ENCODE measurements at regions not wholly inside any gene's neighbourhood (a gene's known extent, or its start where the extent isn't known, plus 50 kb on each side); places are given as distances from the start of the nearest gene placed in this dataset.

DNA sequence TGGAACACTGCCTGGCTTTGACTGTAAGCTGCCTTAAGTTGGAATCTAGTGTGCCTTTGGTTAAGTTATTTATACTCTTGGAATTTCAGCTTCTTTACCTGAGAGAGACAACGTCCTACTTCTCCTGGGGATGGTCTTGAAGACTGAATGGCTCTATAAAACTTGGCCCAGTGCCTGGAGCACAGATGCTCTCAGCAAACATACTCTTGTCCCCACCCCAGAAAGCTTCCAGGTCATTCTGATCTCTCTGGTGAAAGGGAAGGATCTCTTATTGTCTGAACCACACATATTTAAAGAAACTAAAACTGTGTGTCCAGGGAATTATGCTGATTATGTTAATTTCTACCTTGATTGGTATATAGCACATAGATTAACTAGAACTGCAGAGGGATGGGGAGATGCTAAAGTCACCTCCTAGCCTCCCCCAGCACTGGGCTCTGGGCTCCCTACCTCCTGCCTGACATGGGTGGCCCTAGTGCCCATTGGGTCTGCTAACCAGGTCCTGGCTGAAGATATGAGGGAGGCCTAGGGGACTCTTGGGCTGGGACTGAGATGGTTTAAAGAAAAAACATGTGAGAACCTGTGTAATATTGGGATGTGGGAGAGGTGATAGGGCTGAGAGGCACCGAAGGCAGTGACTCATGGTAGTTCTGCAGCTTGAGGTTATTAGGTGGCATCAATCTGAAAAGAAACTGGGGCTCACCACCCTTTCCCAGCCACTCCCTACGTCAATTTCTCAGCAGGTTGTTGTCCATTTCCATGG is 171.0 kb downstream of the RPLP1 start:
- no CpG with 5 or more reads among the region's 3 CpGs for WGBS, 2 experiments (ENCODE audit: extremely low coverage in 2 of 2, insufficient read length in 1 of 2)
- Histone ChIP-seq H3K9me3 (ENCODE audit: control insufficient read depth, insufficient read depth, low read length) (0 out of 2 replicates have a peak, but pooled peaks cover 2% of the 10 kb centered on the region), H3K14ac (replicated peaks; ENCODE audit: low read depth, low read length) (no peak overlapping the region), H2AFZ (replicated peaks; ENCODE audit: low read length, poor library complexity) (no peak overlapping the region), H3K79me1 (ENCODE audit: low read depth in 1 of 2, low read length in 2 of 2) (no peaks in the 10 kb centered on the region), H2AK9ac (replicated peaks; ENCODE audit: low read depth, low read length, poor library complexity) (no peak overlapping the region), H3K9me1 (ENCODE audit: insufficient read depth, low read length) (no peaks in the 10 kb centered on the region), H3K56ac (ENCODE audit: extremely low read depth, insufficient read depth, low read length) (no peak overlapping the region), H4K91ac (ENCODE audit: insufficient read depth, low read depth, low read length) (no peak overlapping the region), H2BK20ac (ENCODE audit: low read depth, low read length) (no peak overlapping the region), H3K4me2 (ENCODE audit: low read depth, low read length) (no peak overlapping the region), H2BK120ac (ENCODE audit: low read depth, low read length) (no peak overlapping the region), H3K18ac (ENCODE audit: low read depth, low read length) (no peak overlapping the region), H3K27ac (ENCODE audit: insufficient read depth, low read length) (no peak overlapping the region), H4K20me1 (ENCODE audit: insufficient read depth, low read length) (no peaks in the 10 kb centered on the region), H3K36me3 (ENCODE audit: control insufficient read depth, insufficient read depth, low read length) (no peaks in the 10 kb centered on the region), H4K8ac (ENCODE audit: low read depth in 2 of 2, low read length in 2 of 2) (no peak overlapping the region), H4K5ac (ENCODE audit: low read depth, low read length) (no peak overlapping the region), H3K4ac (ENCODE audit: low read depth, low read length) (no peak overlapping the region), H3K23ac (ENCODE audit: low read depth, low read length) (no peak overlapping the region), H3K4me3 (ENCODE audit: insufficient read depth, low read depth, low read length) (no peak overlapping the region), H2BK15ac (ENCODE audit: low read depth, low read length) (no peak overlapping the region), H2BK5ac (ENCODE audit: low read depth, low read length, poor library complexity, severe bottlenecking) (no peak overlapping the region), H3K4me1 (ENCODE audit: control insufficient read depth, insufficient read depth, low read length) (no peaks in the 10 kb centered on the region), H3K9ac (ENCODE audit: low read depth, low read length) (no peak overlapping the region), H3K27me3 (ENCODE audit: control insufficient read depth, insufficient read depth, low read length) (peaks cover 34% of the 10 kb centered on the region), H2AK5ac (ENCODE audit: low read depth, low read length) (no peak overlapping the region)
- intact Hi-C loops (cut with micrococcal nuclease): no loop called here
- ATAC-seq (ENCODE audit: low read depth) (no peak), DNase-seq (no peak)
- TF ChIP-seq CHD1 (IDR thresholded peaks at IDR 0.05; ENCODE audit: low read depth, low read length): no peak
- TF ChIP-seq MAFK (IDR thresholded peaks at IDR 0.05; ENCODE audit: low read depth, low read length): peak; percentile 48; the same call in 1 of the 2 replicates
- CTCF ChIA-PET: no interaction called here
- POLR2A ChIA-PET (ENCODE audit: unreplicated experiment): no interaction called here
- in situ Hi-C loops (cut with MboI; ENCODE audit: low sequenced_read_pairs): no loop called here
- dilution Hi-C loops (cut with HindIII; ENCODE audit: low sequenced_read_pairs, unreplicated experiment): no loop called here
- BruUV-seq (replicated peaks): no TSS peak
